K562 (cell line): ENCODE measurements at regions not wholly inside any gene's neighbourhood (a gene's known extent, or its start where the extent isn't known, plus 50 kb on each side); places are given as distances from the start of the nearest gene placed in this dataset.

ENCODE experiments used
- ATAC-seq: fragments of 200-7000 bp; cut with Tn5 transposase; 3 replicates; pipeline ENCODE4 v1.9.1; 2020; ENCODE audit warnings: moderate library complexity
- BruUV-seq: library from RNA; stranded (reverse); fragments of 400-500 nt; replicated peaks from 2 replicates; lab custom pipeline; 2021; lab: Mats Ljungman, UMichigan
- CTCF ChIA-PET: fragments of 300-600 bp; formaldehyde crosslinking; extraction: SDS; loops from one replicate; lab custom pipeline; 2021; ENCODE audit warnings: low intra/inter-chr PET ratio; lab: Yijun Ruan, JAX
- POLR2A ChIA-PET: fragments of 300-600, 350-650 bp; sonication (Branson Sonifier 250); formaldehyde crosslinking; extraction: SDS; loops from one replicate; lab custom pipeline; 2021; ENCODE audit warnings: antibody characterized with exemption, inconsistent platforms; lab: Yijun Ruan, JAX
- DNase-seq, 4 experiments: peaks; one replicate each; pipeline versions ENCODE4 v3.0.0 to v3.0.0-alpha.2; 2011 to 2018; ENCODE audit warnings: low spot score in 3 of 4, mixed read lengths in 3 of 4; ENCODE audit errors: extremely low read depth in 1 of 4
- FAIRE-seq: peaks from 2 replicates; lab custom pipeline; 2011; peaks lifted over from hg19 to GRCh38; lab: Jason Lieb, UNC
- H2AFZ ChIP-seq: 2 replicates; pipeline ENCODE4 v1.6.0; 2011; ENCODE audit warnings: low read depth, low read length, control low read depth, inconsistent platforms
- H3K27ac ChIP-seq: fragments of 200-600 bp; 3 replicates; pipeline ENCODE4 v1.8.0; 2011; ENCODE audit warnings: low read depth, mild to moderate bottlenecking, control low read depth, inconsistent platforms, low read length, moderate library complexity, mixed read lengths; ENCODE audit errors: extremely low read depth
- H3K27me3 ChIP-seq, 2 experiments: fragments of 300-600 bp in 1 of 2; 2 replicates in 1 of 2; 3 replicates in 1 of 2; pipeline versions ENCODE4 v1.6.0 to v1.8.0; 2011; ENCODE audit warnings: inconsistent platforms in 2 of 2, low read length in 2 of 2, mild to moderate bottlenecking in 1 of 2, mixed read lengths in 1 of 2, moderate library complexity in 1 of 2; ENCODE audit not compliant: control insufficient read depth in 2 of 2, insufficient read depth in 2 of 2
- H3K36me3 ChIP-seq: fragments of 300-600 bp; 3 replicates; pipeline ENCODE4 v1.8.0; 2011; ENCODE audit warnings: mild to moderate bottlenecking, low read length, inconsistent platforms; ENCODE audit not compliant: control insufficient read depth, insufficient read depth
- H3K4me1 ChIP-seq, 2 experiments: fragments of 200-600 bp in 1 of 2; replicated peaks in 1 of 2; 2 replicates in 1 of 2; 3 replicates in 1 of 2; pipeline versions ENCODE4 v1.5.1 to v1.8.0; 2011; ENCODE audit warnings: inconsistent platforms in 2 of 2, low read length in 2 of 2, mild to moderate bottlenecking in 1 of 2, mixed read lengths in 1 of 2, moderate library complexity in 1 of 2; ENCODE audit not compliant: control insufficient read depth in 2 of 2, insufficient read depth in 2 of 2
- H3K4me2 ChIP-seq: 2 replicates; pipeline ENCODE4 v1.6.1; 2011; ENCODE audit warnings: low read length, control low read depth, inconsistent platforms, mixed read lengths; ENCODE audit not compliant: insufficient read depth
- H3K4me3 ChIP-seq: fragments of 200-600 bp; sonication (generic), shearing (Covaris generic); 2 replicates; pipeline ENCODE4 v1.5.1; 2016; ENCODE audit warnings: control low read depth, inconsistent platforms
- H3K79me2 ChIP-seq: fragments of 200-600 bp; 3 replicates; pipeline ENCODE4 v1.8.0; 2011; ENCODE audit warnings: low read length, inconsistent platforms; ENCODE audit not compliant: control insufficient read depth, insufficient read depth
- H3K9ac ChIP-seq, 2 experiments: 2 replicates each; pipeline versions ENCODE4 v1.6.0 to v1.6.1; 2011; ENCODE audit warnings: low read depth in 2 of 2, low read length in 2 of 2, control low read depth in 1 of 2, inconsistent platforms in 1 of 2, mild to moderate bottlenecking in 1 of 2, mixed read lengths in 1 of 2; ENCODE audit not compliant: insufficient read depth in 1 of 2
- H3K9me1 ChIP-seq: one replicate; pipeline ENCODE4 v1.6.0; 2011; ENCODE audit warnings: inconsistent platforms, mild to moderate bottlenecking, low read length, moderate library complexity; ENCODE audit not compliant: control insufficient read depth, insufficient read depth
- H3K9me3 ChIP-seq: replicated peaks from 2 replicates; pipeline ENCODE4 v1.5.1; 2011; ENCODE audit warnings: low read depth, low read length, inconsistent platforms; ENCODE audit not compliant: control insufficient read depth, insufficient read depth
- H4K20me1 ChIP-seq: replicated peaks from 2 replicates; pipeline ENCODE4 v1.6.1; 2011; ENCODE audit warnings: low read length, inconsistent platforms, mixed read lengths; ENCODE audit not compliant: control insufficient read depth, insufficient read depth
- AFF1 ChIP-seq, 2 experiments: fragments of 450-650 bp; IDR thresholded peaks; 2 replicates each; pipeline ENCODE4 v1.6.1; 2018; ENCODE audit warnings: mild to moderate bottlenecking in 2 of 2, low read depth in 1 of 2; ENCODE audit not compliant: partially characterized antibody in 2 of 2
- ATF2 ChIP-seq: sonication (generic); formaldehyde crosslinking; IDR thresholded peaks from 2 replicates; pipeline ENCODE4 v1.8.1; 2022; ENCODE audit warnings: missing genetic modification reagents
- CBFA2T3 ChIP-seq: fragments of 450-650 bp; IDR thresholded peaks from 2 replicates; pipeline ENCODE4 v1.6.1; 2017
- DNMT1 ChIP-seq: fragments of 450-650 bp; IDR thresholded peaks from 2 replicates; pipeline ENCODE4 v1.6.1; 2016; ENCODE audit warnings: antibody characterized with exemption, mild to moderate bottlenecking
- KDM2B ChIP-seq: fragments of 250-450 bp; sonication (Bioruptor Pico); IDR thresholded peaks from 2 replicates; pipeline ENCODE4 v1.8.0; 2021; ENCODE audit warnings: mild to moderate bottlenecking, moderate library complexity
- KDM5B ChIP-seq: fragments of 200-600 bp; sonication (generic); IDR thresholded peaks from 2 replicates; pipeline ENCODE4 v1.6.1; 2012; ENCODE audit warnings: low read depth, mild to moderate bottlenecking, moderate library complexity, low read length, control low read depth, inconsistent platforms; ENCODE audit not compliant: insufficient replicate concordance
- MCM7 ChIP-seq, 2 experiments: fragments of 450-650 bp; IDR thresholded peaks; 2 replicates each; pipeline ENCODE4 v1.6.1; 2016 to 2018
- NCOA4 ChIP-seq: fragments of 450-650 bp; IDR thresholded peaks from 2 replicates; pipeline ENCODE4 v1.6.1; 2018; ENCODE audit warnings: mild to moderate bottlenecking; ENCODE audit not compliant: partially characterized antibody
- SMARCA4 ChIP-seq: fragments of 450-650 bp; IDR thresholded peaks from 2 replicates; pipeline ENCODE4 v1.6.1; 2016
- ZBED1 ChIP-seq: IDR thresholded peaks from 2 replicates; pipeline ENCODE4 v1.6.1; 2014
- ZNF347 ChIP-seq: fragments of 450-650 bp; formaldehyde crosslinking; IDR thresholded peaks from 2 replicates; pipeline ENCODE4 v1.4.0; 2020; ENCODE audit warnings: low read depth, mild to moderate bottlenecking, moderate library complexity
- ZNF551 ChIP-seq: fragments of 250-450 bp; sonication (Bioruptor Pico); IDR thresholded peaks from 2 replicates; pipeline ENCODE4 v1.5.0; 2021; ENCODE audit warnings: mild to moderate bottlenecking, moderate library complexity
- ZNF740 ChIP-seq, 3 experiments: fragments of 200-800 bp in 1 of 3; sonication (Bioruptor generic) in 1 of 3; sonication (generic) in 1 of 3; formaldehyde crosslinking in 1 of 3; IDR thresholded peaks; 2 replicates each; pipeline versions ENCODE4 v1.6.1 to v1.8.0; 2016 to 2022; ENCODE audit warnings: mild to moderate bottlenecking in 2 of 3, missing compliant biosample characterization in 2 of 3, missing genetic modification characterization in 2 of 3, missing genetic modification reagents in 1 of 3
- WGBS: fragments of 100-300 bp; shearing (Covaris generic); methylation state at CpG from one replicate; pipeline ENCODE4 v1.1.6; 2016; ENCODE audit warnings: low coverage, mixed read lengths; ENCODE audit not compliant: insufficient coverage; ENCODE audit errors: missing lambda C conversion rate; 5-methylcytosine and 5-hydroxymethylcytosine counted together
- in situ Hi-C: fragments of 300-500 bp; cut with MboI; formaldehyde crosslinking; loops from 4 replicates; pipeline ENCODE4 v1.15.0; 2018; ENCODE audit warnings: inconsistent platforms, mixed read lengths
- intact Hi-C: fragments of 100-400 bp; cut with micrococcal nuclease; formaldehyde crosslinking; loops from 2 replicates; pipeline ENCODE4 v1.14.2; 2022

GRCh38 chr4:100257567-100257966 is 67.3 kb upstream of the DDIT4L start:
- no peaks in the 10 kb centered on the region for H3K36me3 ChIP-seq
- H3K4me1 ChIP-seq: no peaks in the 10 kb centered on the region

GRCh38 chr4:100254237-100254636 is 64.0 kb upstream of the DDIT4L start:
- in situ Hi-C loops (no loop called here), intact Hi-C loops (no loop called here)
- POLR2A ChIA-PET: no interaction called here
- CTCF ChIA-PET: no interaction called here
- no TSS peak for BruUV-seq
- Histone ChIP-seq H3K27ac (no peak overlapping the region), H3K4me2 (no peak overlapping the region), H3K27me3 (no peaks in the 10 kb centered on the region), H3K36me3 (no peaks in the 10 kb centered on the region), H3K9ac (no peak overlapping the region), H2AFZ (no peak overlapping the region), H3K9me1 (no peaks in the 10 kb centered on the region), H3K4me1 (no peaks in the 10 kb centered on the region), H4K20me1 (no peaks in the 10 kb centered on the region), H3K9me3 (no peaks in the 10 kb centered on the region; the same call in 1 of the 2 replicates), H3K79me2 (no peaks in the 10 kb centered on the region), H3K4me3 (no peak overlapping the region)
- FAIRE-seq (no peak), DNase-seq (no peak), ATAC-seq (no peak)
- WGBS: 0% methylated on average over 1 of the region's 1 CpG
- no peak for TF ChIP-seq AFF1 (IDR thresholded peaks at IDR 0.05; ENCODE audit: low read depth in 1 of 2, partially characterized antibody in 2 of 2)
- TF ChIP-seq KDM2B (CRISPR knock-in tag): no peak
- no peak for TF ChIP-seq DNMT1
- no peak for TF ChIP-seq ATF2 (CRISPR knock-in tag)
- TF ChIP-seq MCM7 (IDR thresholded peaks at IDR 0.05): no peak
- no peak for TF ChIP-seq ZNF347 (CRISPR knock-in tag)
- no peak for TF ChIP-seq ZNF551

More at GRCh38 chr4:100257567-100257966, 67.3 kb upstream of the DDIT4L start:
- no peak overlapping the region for H3K9ac ChIP-seq
- no peak for DNase-seq
- in situ Hi-C loops: no loop called here
- no peaks in the 10 kb centered on the region for H3K27me3 ChIP-seq
- no peak for ATAC-seq
- no peaks in the 10 kb centered on the region; the same call in 1 of the 2 replicates for H3K9me3 ChIP-seq
- no peaks in the 10 kb centered on the region for H4K20me1 ChIP-seq
- no peak for TF ChIP-seq KDM5B
- no peak for TF ChIP-seq ZNF740 (CRISPR knock-in tag; IDR thresholded peaks at IDR 0.05)
- no peak for TF ChIP-seq ZNF740 (tag; IDR thresholded peaks at IDR 0.05)
- no peak for TF ChIP-seq ZBED1
- TF ChIP-seq SMARCA4: no peak
- TF ChIP-seq CBFA2T3: no peak
- TF ChIP-seq NCOA4: no peak
- POLR2A ChIA-PET: no interaction called here
- intact Hi-C loops: no loop called here
- no peak overlapping the region for H3K4me2 ChIP-seq
- H3K27ac ChIP-seq: no peak overlapping the region
- BruUV-seq: no TSS peak
- 0% methylated on average over 1 of the region's 1 CpG for WGBS
- H3K79me2 ChIP-seq: no peaks in the 10 kb centered on the region
- no peak for FAIRE-seq
- H3K9me1 ChIP-seq: no peaks in the 10 kb centered on the region
- no peak overlapping the region for H3K4me3 ChIP-seq
- H2AFZ ChIP-seq: no peak overlapping the region
- CTCF ChIA-PET: no interaction called here
